Adrenal gland (tissue), 9 donors: ENCODE measurements at regions not wholly inside any gene's neighbourhood (a gene's known extent, or its start where the extent isn't known, plus 50 kb on each side); places are given as distances from the start of the nearest gene placed in this dataset.

Source experiments
- DNase-seq, 7 donors: peaks; one replicate each; pipeline ENCODE4 v3.0.0-alpha.2; 2019 to 2020
- H3K27ac ChIP-seq, 5 donors: fragments of 200-600 bp; sonication (generic) in 4 of 5; 1 replicate in 3 of 5; 2 replicates in 2 of 5; pipeline versions ENCODE4 v1.5.1 to v1.8.0; 2016 to 2020; ENCODE audit warnings: mild to moderate bottlenecking in 1 of 5
- H3K27me3 ChIP-seq: fragments of 200-600 bp; 2 replicates; pipeline ENCODE4 v1.8.0; 2021
- H3K36me3 ChIP-seq, 2 donors: fragments of 200-600 bp; replicated peaks in 1 of 2; 1 replicate in 1 of 2; 2 replicates in 1 of 2; pipeline versions ENCODE4 v1.5.1 to v1.8.0; 2018 to 2022
- H3K4me1 ChIP-seq, 2 donors: fragments of 200-600 bp; replicated peaks in 1 of 2; 1 replicate in 1 of 2; 2 replicates in 1 of 2; pipeline versions ENCODE4 v1.5.1 to v1.8.0; 2018 to 2021
- H3K4me3 ChIP-seq, 4 donors: fragments of 200-600 bp; sonication (generic) in 3 of 4; one replicate each; pipeline ENCODE4 v1.5.1; 2016 to 2018
- H3K9me3 ChIP-seq, 3 donors: fragments of 200-600 bp; sonication (generic) in 1 of 3; replicated peaks in 1 of 3; 1 replicate in 2 of 3; 2 replicates in 1 of 3; pipeline versions ENCODE4 v1.5.1 to v1.8.0; 2016 to 2021
- POLR2A ChIP-seq, 2 donors: fragments of 450-650 bp; IDR thresholded peaks; one replicate each; pipeline ENCODE4 v1.6.1; 2017; ENCODE audit warnings: antibody characterized with exemption in 2 of 2, mild to moderate bottlenecking in 2 of 2, moderate library complexity in 1 of 2
- WGBS, 4 donors: extraction: QIAGEN DNeasy Blood & Tissue Kit in 2 of 4; methylation state at CpG; one replicate each; pipeline versions ENCODE4 v1.1.5 to v1.1.7; 2013 to 2017; 5-methylcytosine and 5-hydroxymethylcytosine counted together
- intact Hi-C, 2 donors: fragments of 100-400 bp; cut with DNase I; formaldehyde crosslinking; loops; one replicate each; pipeline versions ENCODE4 v1.14.1 to v1.15.0; 2022 to 2023
- TF ChIP-seq, protein P1 (sequence below), 6 experiments: fragments of 450-650 bp in 4 of 6; fragments of 200-600 bp in 2 of 6; sonication (generic) in 1 of 6; IDR thresholded peaks; 1 replicate in 5 of 6; 2 replicates in 1 of 6; pipeline versions ENCODE4 v1.5.1 to v1.8.0; 2016 to 2021; ENCODE audit warnings: antibody characterized with exemption in 6 of 6, mild to moderate bottlenecking in 2 of 6, moderate library complexity in 1 of 6
- donor health status: healthy with polysubstance abuse.
- donor health status: Bipolar disorder and iron deficiency.
- donor health status: DM: yes; HTN: yes; CAD: no.
- donor health status: DM: no; HTN: no; CAD: no.
- donor health status: DM: no; HTN: no; CAD: no.

DNA sequence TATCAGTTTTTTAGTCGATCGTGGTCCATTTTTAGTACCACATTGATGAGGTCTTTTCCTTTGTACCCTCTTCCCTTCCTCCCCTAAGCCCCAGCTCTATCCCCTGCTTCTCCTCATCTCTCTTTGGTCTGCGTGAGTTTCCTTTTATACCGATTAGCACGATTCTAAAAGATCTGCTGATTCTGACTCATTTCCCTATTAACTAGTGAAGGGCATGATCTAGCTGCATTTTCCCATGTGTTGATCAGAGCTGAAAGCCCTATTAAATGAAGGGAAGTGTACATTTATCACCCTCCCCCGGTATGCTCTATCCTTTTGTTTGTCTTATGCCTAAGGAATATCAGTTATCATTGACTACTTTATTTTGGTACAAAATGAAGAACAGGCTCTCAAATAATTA lies 181.7 kb upstream of the NPY2R start:
- intact Hi-C loops = no loop called here
- Histone ChIP-seq H3K36me3 (no peaks in the 10 kb centered on the region), H3K9me3 (no peaks in the 10 kb centered on the region), H3K27me3 (no peaks in the 10 kb centered on the region), H3K4me3 (no peak overlapping the region), H3K4me1 (no peaks in the 10 kb centered on the region), H3K27ac (no peak overlapping the region)
- TF ChIP-seq POLR2A (IDR thresholded peaks at IDR 0.05) = no peak
- DNase-seq = no peak
- WGBS, 4 donors = 74 to 81% (median 77%) methylated on average over 6 of the region's 6 CpGs

DNA sequence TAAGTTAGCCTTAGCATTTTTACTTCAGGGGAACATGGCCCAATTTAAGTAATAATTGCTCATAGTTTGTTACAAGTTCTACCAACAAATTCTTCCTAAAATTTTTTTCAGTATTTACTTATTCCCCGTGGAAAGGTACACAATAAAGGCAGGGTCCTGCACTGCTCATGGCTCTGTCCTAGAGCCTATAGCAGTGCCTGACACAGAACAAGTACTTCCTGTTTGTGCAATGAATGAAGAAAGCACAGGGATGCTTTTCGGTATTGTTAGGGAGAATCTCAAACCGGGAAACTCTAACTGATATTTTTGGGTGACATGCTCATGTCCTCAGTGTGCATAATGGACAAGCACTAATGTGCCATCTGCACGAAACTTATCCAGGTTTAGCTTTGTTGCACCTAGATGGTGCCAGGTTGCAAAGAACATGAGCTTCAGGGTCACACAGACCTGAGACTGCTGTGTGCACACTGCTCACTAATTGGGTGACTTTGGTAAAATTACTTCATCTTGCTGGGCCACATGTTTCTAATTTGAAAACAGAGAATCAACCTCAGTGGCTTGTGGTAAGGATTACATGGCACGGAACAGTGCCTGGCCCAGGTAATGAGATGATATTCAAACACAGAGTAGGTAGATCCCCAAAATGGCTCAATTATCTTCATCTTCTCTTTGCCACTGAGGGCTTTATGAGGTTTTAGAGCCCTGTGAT lies 175.8 kb upstream of the NPY2R start:
- WGBS, 4 donors = 70 to 88% (median 76%) methylated on average over 5 of the region's 5 CpGs
- DNase-seq = no peak
- Histone ChIP-seq H3K9me3 (no peaks in the 10 kb centered on the region), H3K4me1 (no peaks in the 10 kb centered on the region), H3K36me3 (no peaks in the 10 kb centered on the region), H3K27ac (no peak overlapping the region), H3K4me3 (no peak overlapping the region), H3K27me3 (no peaks in the 10 kb centered on the region)
- intact Hi-C loops = no loop called here
- TF ChIP-seq POLR2A (IDR thresholded peaks at IDR 0.05) = no peak
- TF ChIP-seq, protein P1, sequence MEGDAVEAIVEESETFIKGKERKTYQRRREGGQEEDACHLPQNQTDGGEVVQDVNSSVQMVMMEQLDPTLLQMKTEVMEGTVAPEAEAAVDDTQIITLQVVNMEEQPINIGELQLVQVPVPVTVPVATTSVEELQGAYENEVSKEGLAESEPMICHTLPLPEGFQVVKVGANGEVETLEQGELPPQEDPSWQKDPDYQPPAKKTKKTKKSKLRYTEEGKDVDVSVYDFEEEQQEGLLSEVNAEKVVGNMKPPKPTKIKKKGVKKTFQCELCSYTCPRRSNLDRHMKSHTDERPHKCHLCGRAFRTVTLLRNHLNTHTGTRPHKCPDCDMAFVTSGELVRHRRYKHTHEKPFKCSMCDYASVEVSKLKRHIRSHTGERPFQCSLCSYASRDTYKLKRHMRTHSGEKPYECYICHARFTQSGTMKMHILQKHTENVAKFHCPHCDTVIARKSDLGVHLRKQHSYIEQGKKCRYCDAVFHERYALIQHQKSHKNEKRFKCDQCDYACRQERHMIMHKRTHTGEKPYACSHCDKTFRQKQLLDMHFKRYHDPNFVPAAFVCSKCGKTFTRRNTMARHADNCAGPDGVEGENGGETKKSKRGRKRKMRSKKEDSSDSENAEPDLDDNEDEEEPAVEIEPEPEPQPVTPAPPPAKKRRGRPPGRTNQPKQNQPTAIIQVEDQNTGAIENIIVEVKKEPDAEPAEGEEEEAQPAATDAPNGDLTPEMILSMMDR (IDR thresholded peaks at IDR 0.05) = no peak

DNA sequence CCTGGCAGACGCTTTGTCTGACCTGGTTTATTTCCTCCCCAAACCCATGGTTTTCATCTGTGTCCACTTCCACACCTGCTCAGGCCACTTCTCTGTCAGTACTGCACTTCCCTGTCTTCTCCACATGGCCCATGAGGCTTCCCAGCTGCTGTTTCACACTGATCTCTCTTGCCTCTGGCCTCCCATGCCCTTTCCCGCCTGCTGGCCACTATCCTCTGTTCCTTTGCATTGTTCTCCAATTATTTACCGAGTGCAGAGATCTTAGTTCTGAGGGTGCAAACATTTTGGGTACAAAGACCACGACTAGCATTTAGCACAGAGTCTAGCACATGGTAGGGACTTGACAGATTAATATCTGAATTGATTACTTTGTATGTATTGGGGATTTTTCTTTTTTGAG lies 174.8 kb upstream of the NPY2R start:
- TF ChIP-seq POLR2A (IDR thresholded peaks at IDR 0.05) = no peak
- TF ChIP-seq, protein P1 (IDR thresholded peaks at IDR 0.05) = no peak
- Histone ChIP-seq H3K36me3 (no peaks in the 10 kb centered on the region), H3K9me3 (no peaks in the 10 kb centered on the region), H3K4me1 (no peaks in the 10 kb centered on the region), H3K27me3 (no peaks in the 10 kb centered on the region), H3K27ac (no peak overlapping the region), H3K4me3 (no peak overlapping the region)
- no peak for DNase-seq
- intact Hi-C loops = no loop called here
- 52 to 66% (median 56%) methylated on average over 4 of the region's 4 CpGs for WGBS, 4 donors

DNA sequence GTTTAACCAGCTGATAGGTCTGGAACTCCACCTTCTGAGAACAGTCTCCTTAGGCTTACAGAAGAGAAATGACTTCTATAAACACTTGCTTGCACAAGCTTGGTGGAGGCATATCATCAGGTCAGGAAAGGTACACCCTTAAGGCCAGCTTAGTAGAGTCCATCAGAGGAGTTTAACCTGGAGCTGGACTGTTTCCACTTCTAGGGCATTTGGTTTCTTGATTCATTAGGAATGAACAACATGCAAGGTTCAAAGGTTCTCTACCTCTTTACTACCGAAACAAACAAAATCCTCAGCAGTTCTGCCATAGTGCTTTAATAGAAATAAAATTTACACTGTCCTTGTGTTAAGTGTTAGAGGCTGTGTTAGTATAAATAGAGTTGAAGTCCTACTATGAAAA lies 171.4 kb upstream of the NPY2R start:
- intact Hi-C loops = no loop called here
- H3K27ac ChIP-seq = no peak overlapping the region
- no peaks in the 10 kb centered on the region for H3K27me3 ChIP-seq
- H3K9me3 ChIP-seq = no peaks in the 10 kb centered on the region
- TF ChIP-seq, protein P1 (IDR thresholded peaks at IDR 0.05) = no peak
- TF ChIP-seq POLR2A (IDR thresholded peaks at IDR 0.05) = no peak
- no peak for DNase-seq
- no peak overlapping the region for H3K4me3 ChIP-seq
- no peaks in the 10 kb centered on the region for H3K36me3 ChIP-seq
- WGBS, 4 donors = 68 to 89% (median 81%) methylated on average over 1 of the region's 1 CpG
- H3K4me1 ChIP-seq = no peaks in the 10 kb centered on the region

DNA sequence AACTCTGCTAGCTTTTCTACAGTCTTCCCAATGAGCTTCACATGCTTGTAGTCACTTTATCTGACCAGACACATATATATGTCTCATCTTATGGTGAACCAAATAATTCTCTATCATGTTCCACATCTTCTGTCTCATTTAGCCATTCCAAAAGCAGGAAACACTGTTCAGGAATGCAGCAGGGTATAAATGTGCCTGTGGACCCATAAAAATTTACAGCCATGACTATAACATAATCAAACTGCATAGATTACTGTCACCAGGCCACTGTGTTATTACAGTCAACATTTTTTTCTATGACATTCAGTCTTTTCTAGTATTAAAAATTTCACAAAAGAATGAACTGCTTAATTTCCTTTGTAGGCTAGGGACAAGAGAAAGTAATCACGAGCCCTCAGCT lies 170.0 kb upstream of the NPY2R start:
- H3K4me3 ChIP-seq = no peak overlapping the region
- no peaks in the 10 kb centered on the region for H3K9me3 ChIP-seq
- H3K27me3 ChIP-seq = no peaks in the 10 kb centered on the region
- TF ChIP-seq, protein P1 (IDR thresholded peaks at IDR 0.05) = no peak
- TF ChIP-seq POLR2A (IDR thresholded peaks at IDR 0.05) = no peak
- no peaks in the 10 kb centered on the region for H3K36me3 ChIP-seq
- 60 to 76% (median 69%) methylated on average over 1 of the region's 1 CpG for WGBS, 4 donors
- no peaks in the 10 kb centered on the region for H3K4me1 ChIP-seq
- intact Hi-C loops = no loop called here
- no peak overlapping the region for H3K27ac ChIP-seq
- no peak for DNase-seq
